SK-N-SH (cell line): ENCODE measurements at regions not wholly inside any gene's neighbourhood (a gene's known extent, or its start where the extent isn't known, plus 50 kb on each side); places are given as distances from the start of the nearest gene placed in this dataset.

ENCODE experiments used
- CTCF ChIA-PET: fragments of 300-600, 350-600 bp; formaldehyde crosslinking; extraction: SDS; loops from one replicate; lab custom pipeline; 2021; lab: Yijun Ruan, JAX
- POLR2A ChIA-PET: fragments of 350-600 bp; sonication (Branson Sonifier 250); formaldehyde crosslinking; extraction: SDS; loops from one replicate; lab custom pipeline; 2020; ENCODE audit warnings: antibody characterized with exemption, inconsistent platforms; lab: Yijun Ruan, JAX
- DNase-seq: peaks from one replicate; pipeline ENCODE4 v3.0.0; 2012
- H2AFZ ChIP-seq: fragments of 200-600 bp; sonication (generic); 2 replicates; pipeline ENCODE4 v1.8.1; 2016; ENCODE audit warnings: antibody characterized with exemption, mild to moderate bottlenecking, low read depth
- H3F3A ChIP-seq: fragments of 200-600 bp; sonication (generic); replicated peaks from 2 replicates; pipeline ENCODE3; 2016; ENCODE audit warnings: antibody characterized with exemption, mild to moderate bottlenecking; ENCODE audit not compliant: insufficient read depth
- H3K27ac ChIP-seq, 2 experiments: fragments of 200-500 bp in 1 of 2; fragments of 200-600 bp in 1 of 2; sonication (Bioruptor generic) in 1 of 2; sonication (generic), shearing (Covaris generic) in 1 of 2; 2 replicates each; pipeline versions ENCODE4 v1.5.1 to v1.6.1; 2014 to 2016; ENCODE audit warnings: low read depth in 2 of 2, inconsistent platforms in 1 of 2, low read length in 1 of 2, mild to moderate bottlenecking in 1 of 2, mixed read lengths in 1 of 2
- H3K27me3 ChIP-seq: fragments of 200-600 bp; sonication (generic), shearing (Covaris generic); 2 replicates; pipeline ENCODE4 v1.6.1; 2016; ENCODE audit warnings: mixed run types; ENCODE audit not compliant: insufficient read depth
- H3K36me3 ChIP-seq, 2 experiments: fragments of 200-500 bp in 1 of 2; fragments of 200-600 bp in 1 of 2; sonication (Bioruptor generic) in 1 of 2; sonication (generic) in 1 of 2; replicated peaks in 1 of 2; 2 replicates each; pipeline versions ENCODE3 to v1.5.1; 2014 to 2016; ENCODE audit warnings: low read length in 1 of 2, mild to moderate bottlenecking in 1 of 2; ENCODE audit not compliant: insufficient read depth in 2 of 2, control insufficient read depth in 1 of 2
- H3K4me1 ChIP-seq, 2 experiments: fragments of 200-500 bp in 1 of 2; fragments of 200-600 bp in 1 of 2; sonication (Bioruptor generic) in 1 of 2; sonication (generic), shearing (Covaris generic) in 1 of 2; 2 replicates each; pipeline versions ENCODE4 v1.5.1 to v1.6.1; 2014 to 2016; ENCODE audit warnings: low read depth in 1 of 2, low read length in 1 of 2, mixed run types in 1 of 2; ENCODE audit not compliant: insufficient read depth in 2 of 2, control insufficient read depth in 1 of 2
- H3K4me2 ChIP-seq: fragments of 200-600 bp; sonication (generic), shearing (Covaris generic); 2 replicates; pipeline ENCODE4 v1.6.1; 2017; ENCODE audit warnings: mixed run types
- H3K4me3 ChIP-seq, 2 experiments: fragments of 200-500 bp in 1 of 2; fragments of 200-600 bp in 1 of 2; sonication (Bioruptor generic) in 1 of 2; sonication (generic), shearing (Covaris generic) in 1 of 2; 2 replicates each; pipeline versions ENCODE4 v1.5.1 to v1.8.1; 2014 to 2016; ENCODE audit warnings: low read depth in 2 of 2, inconsistent platforms in 1 of 2, low read length in 1 of 2, mild to moderate bottlenecking in 1 of 2, mixed read lengths in 1 of 2, moderate library complexity in 1 of 2
- H3K79me2 ChIP-seq: fragments of 200-600 bp; sonication (generic); 2 replicates; pipeline ENCODE4 v1.8.1; 2017; ENCODE audit warnings: mild to moderate bottlenecking; ENCODE audit not compliant: insufficient read depth
- H3K9ac ChIP-seq: fragments of 200-600 bp; sonication (generic); 2 replicates; pipeline ENCODE4 v1.6.1; 2017; ENCODE audit warnings: mixed run types
- H3K9me2 ChIP-seq: fragments of 200-600 bp; sonication (generic); 2 replicates; pipeline ENCODE4 v1.6.1; 2017; ENCODE audit warnings: mixed run types
- H3K9me3 ChIP-seq: fragments of 200-600 bp; sonication (generic); 2 replicates; pipeline ENCODE4 v1.6.1; 2017; ENCODE audit warnings: mixed run types, mild to moderate bottlenecking, moderate library complexity
- H4K20me1 ChIP-seq: fragments of 200-600 bp; sonication (generic); 2 replicates; pipeline ENCODE4 v1.6.1; 2017; ENCODE audit warnings: mild to moderate bottlenecking, mixed run types; ENCODE audit not compliant: insufficient read depth
- CHD2 ChIP-seq: fragments of 150-350 bp; IDR thresholded peaks from 2 replicates; pipeline ENCODE4 v1.6.1; 2018; ENCODE audit warnings: low read length; ENCODE audit not compliant: partially characterized antibody
- CTCF ChIP-seq: fragments of 200-600 bp; sonication (generic); IDR thresholded peaks from 2 replicates; pipeline ENCODE4 v1.6.1; 2017; ENCODE audit warnings: antibody characterized with exemption, mild to moderate bottlenecking, moderate library complexity
- EP300 ChIP-seq, 2 experiments: IDR thresholded peaks; 2 replicates each; pipeline versions ENCODE4 v1.4.0 to v1.6.1; 2012; ENCODE audit warnings: borderline replicate concordance in 1 of 2, low read depth in 1 of 2, low read length in 1 of 2
- EZH2phosphoT487 ChIP-seq: fragments of 200-600 bp; sonication (generic); IDR thresholded peaks from 2 replicates; pipeline ENCODE4 v1.6.1; 2017; ENCODE audit warnings: low read depth, mixed run types, mild to moderate bottlenecking, antibody characterized with exemption, moderate library complexity, borderline replicate concordance
- FOSL2 ChIP-seq: IDR thresholded peaks from 2 replicates; pipeline ENCODE4 v1.4.0; 2012; ENCODE audit warnings: low read depth, mild to moderate bottlenecking, moderate library complexity, borderline replicate concordance
- FOXM1 ChIP-seq: IDR thresholded peaks from 2 replicates; pipeline ENCODE4 v1.4.0; 2012; ENCODE audit warnings: low read depth, mild to moderate bottlenecking
- MAX ChIP-seq: IDR thresholded peaks from 2 replicates; pipeline ENCODE4 v1.4.0; 2012; ENCODE audit warnings: low read depth
- MEF2A ChIP-seq: IDR thresholded peaks from 2 replicates; pipeline ENCODE4 v1.4.0; 2012; ENCODE audit warnings: low read depth, borderline replicate concordance
- NFIC ChIP-seq: IDR thresholded peaks from 2 replicates; pipeline ENCODE4 v1.4.0; 2012; ENCODE audit warnings: borderline replicate concordance
- POLR2AphosphoS5 ChIP-seq: IDR thresholded peaks from 2 replicates; pipeline ENCODE4 v1.6.1; 2012; ENCODE audit warnings: low read depth, low read length
- REST ChIP-seq: IDR thresholded peaks from 2 replicates; pipeline ENCODE4 v1.6.1; 2012; ENCODE audit warnings: mild to moderate bottlenecking, low read depth, low read length, moderate library complexity
- RFX5 ChIP-seq: IDR thresholded peaks from 2 replicates; pipeline ENCODE4 v1.6.1; 2012; ENCODE audit warnings: mild to moderate bottlenecking, improper control_type of control experiment, low read length
- RXRA ChIP-seq: IDR thresholded peaks from 2 replicates; pipeline ENCODE4 v1.4.0; 2012; ENCODE audit warnings: low read depth, mild to moderate bottlenecking, borderline replicate concordance
- TAF1 ChIP-seq: IDR thresholded peaks from 2 replicates; pipeline ENCODE4 v1.6.1; 2012; ENCODE audit warnings: low read depth, mild to moderate bottlenecking, low read length, moderate library complexity, borderline replicate concordance
- TCF12 ChIP-seq: IDR thresholded peaks from 2 replicates; pipeline ENCODE4 v1.4.0; 2012
- TEAD4 ChIP-seq: IDR thresholded peaks from 2 replicates; pipeline ENCODE4 v1.4.0; 2012; ENCODE audit warnings: mild to moderate bottlenecking, borderline replicate concordance; ENCODE audit not compliant: insufficient read depth
- WGBS: methylation state at CpG from one replicate; pipeline ENCODE4 v1.1.6; 2017; ENCODE audit warnings: low lambda C conversion rate; 5-methylcytosine and 5-hydroxymethylcytosine counted together

- no peak for TF ChIP-seq MAX
- no peak for TF ChIP-seq TAF1
These were observed 162.2 kb upstream of the TNRC6C start (continued) for GRCh38 chr17:77796176-77796860.

GRCh38 chr17:77798031-77798430 lies 160.5 kb upstream of the TNRC6C start:
- no peaks in the 10 kb centered on the region for H3K9me3 ChIP-seq
- ChIA-PET CTCF (interaction anchor here (1.1 to 2.6 kb wide), 5 partner anchors 10 to 255 kb away, joined by 3 to 9 read pairs (median 3); partner anchors contain the start of gene TNRC6C), POLR2A (interaction anchor here (1.4 kb wide), 1 partner anchor 18 kb away, joined by 4 read pairs; no protein-coding TSS in a partner anchor)
- no peak overlapping the region for H3K4me2 ChIP-seq
- DNase-seq, result no peak
- peaks cover 0 to 42% of the 10 kb centered on the region in 2 experiments; a peak in 2 of 4 replicates for H3K4me1 ChIP-seq
- no peak overlapping the region for H3K4me3 ChIP-seq
- no peak overlapping the region for H3K9ac ChIP-seq
- no peaks in the 10 kb centered on the region for H3F3A ChIP-seq
- H2AFZ ChIP-seq, result no peak overlapping the region
- H3K27ac ChIP-seq, result no peak overlapping the region
- H3K27me3 ChIP-seq, result no peaks in the 10 kb centered on the region; the same call in 1 of the 2 replicates
- TF ChIP-seq POLR2AphosphoS5 (no peak), NFIC (no peak), EP300 (IDR thresholded peaks at IDR 0.05; ENCODE audit: borderline replicate concordance in 1 of 2, low read depth in 1 of 2, low read length in 1 of 2) (no peak), FOSL2 (no peak), RXRA (no peak), MEF2A (no peak), CHD2 (no peak), RFX5 (no peak), FOXM1 (no peak), TEAD4 (no peak), TAF1 (no peak), CTCF (no peak)
- no peaks in the 10 kb centered on the region for H3K9me2 ChIP-seq
- H4K20me1 ChIP-seq, result no peaks in the 10 kb centered on the region
- H3K79me2 ChIP-seq, result no peaks in the 10 kb centered on the region
- WGBS, result 55% methylated on average over 7 of the region's 7 CpGs
- H3K36me3 ChIP-seq, result no peaks in the 10 kb centered on the region

- CTCF ChIA-PET, result interaction anchor here (0.9 to 2.6 kb wide), 4 partner anchors 11 to 256 kb away, joined by 3 to 9 read pairs (median 3); partner anchors contain the start of gene TNRC6C
- Histone ChIP-seq H3K9me3 (no peaks in the 10 kb centered on the region), H3F3A (no peaks in the 10 kb centered on the region), H3K9ac (no peak overlapping the region), H3K27ac (no peak overlapping the region), H3K4me3 (no peak overlapping the region), H4K20me1 (no peaks in the 10 kb centered on the region), H3K9me2 (no peaks in the 10 kb centered on the region), H3K4me1 (peaks cover 0 to 46% of the 10 kb centered on the region in 2 experiments; a peak in 2 of 4 replicates), H3K27me3 (no peaks in the 10 kb centered on the region; the same call in 1 of the 2 replicates), H3K4me2 (no peak overlapping the region), H3K36me3 (no peaks in the 10 kb centered on the region), H2AFZ (no peak overlapping the region), H3K79me2 (no peaks in the 10 kb centered on the region)
- 90% methylated on average over 8 of the region's 8 CpGs for WGBS
- no peak for DNase-seq
- POLR2A ChIA-PET, result interaction anchor here (1.4 kb wide), 1 partner anchor 19 kb away, joined by 4 read pairs; no protein-coding TSS in a partner anchor
- no peak for TF ChIP-seq TEAD4
- no peak for TF ChIP-seq MAX
- TF ChIP-seq CHD2, result no peak
- TF ChIP-seq REST, result no peak
- TF ChIP-seq TCF12, result no peak
- no peak for TF ChIP-seq RFX5
- no peak for TF ChIP-seq FOXM1
- TF ChIP-seq EZH2phosphoT487, result no peak
These were observed 160.0 kb upstream of the TNRC6C start for GRCh38 chr17:77798481-77798880.
